ENCODE measurements at regions not wholly inside any gene's neighbourhood (a gene's known extent, or its start where the extent isn't known, plus 50 kb on each side); places are given as distances from the start of the nearest gene placed in this dataset.

- ATAC-seq: no peak
- Mint-ChIP-seq H3K4me3 (no peak overlapping the region), H3K4me1 (no peaks in the 10 kb centered on the region), H3K27ac (no peak overlapping the region), H3K27me3 (no peaks in the 10 kb centered on the region), H3K36me3 (no peaks in the 10 kb centered on the region), H3K9me3 (no peaks in the 10 kb centered on the region)
Measured at GRCh38 chr5:68729678-68730077, 364.1 kb upstream of the SLC30A5 start.

- no peaks in the 10 kb centered on the region for H3K9me3 Mint-ChIP-seq
- peaks cover 2% of the 10 kb centered on the region for H3K27me3 Mint-ChIP-seq
- H3K4me1 Mint-ChIP-seq: no peaks in the 10 kb centered on the region
- no peaks in the 10 kb centered on the region for H3K36me3 Mint-ChIP-seq
- ATAC-seq: no peak
- H3K27ac Mint-ChIP-seq: no peak overlapping the region
- no peak overlapping the region for H3K4me3 Mint-ChIP-seq
Measured at GRCh38 chr5:68730220-68730978, 363.4 kb upstream of the SLC30A5 start.

- Mint-ChIP-seq H3K36me3 (no peaks in the 10 kb centered on the region), H3K4me3 (no peak overlapping the region), H3K27me3 (peaks cover 9% of the 10 kb centered on the region), H3K4me1 (no peaks in the 10 kb centered on the region), H3K9me3 (no peaks in the 10 kb centered on the region), H3K27ac (no peak overlapping the region)
- ATAC-seq: no peak
Measured at GRCh38 chr5:68730979-68731654, 362.7 kb upstream of the SLC30A5 start.

- Mint-ChIP-seq H3K4me1 (no peaks in the 10 kb centered on the region), H3K4me3 (no peak overlapping the region), H3K27ac (no peak overlapping the region), H3K27me3 (peaks cover 20% of the 10 kb centered on the region), H3K9me3 (no peaks in the 10 kb centered on the region), H3K36me3 (no peaks in the 10 kb centered on the region)
- ATAC-seq: no peak
Measured at GRCh38 chr5:68732251-68732650, 361.6 kb upstream of the SLC30A5 start.

GRCh38 chr5:68734781-68735180 lies 359.0 kb upstream of the SLC30A5 start:
- no peaks in the 10 kb centered on the region for H3K36me3 Mint-ChIP-seq
- H3K27ac Mint-ChIP-seq: no peak overlapping the region
- no peaks in the 10 kb centered on the region for H3K9me3 Mint-ChIP-seq
- H3K4me1 Mint-ChIP-seq: peaks cover 6% of the 10 kb centered on the region
- peaks cover 33% of the 10 kb centered on the region for H3K27me3 Mint-ChIP-seq
- no peak overlapping the region for H3K4me3 Mint-ChIP-seq
- no peak for ATAC-seq

- Mint-ChIP-seq H3K36me3 (no peaks in the 10 kb centered on the region), H3K27ac (no peak overlapping the region), H3K4me3 (no peak overlapping the region), H3K9me3 (peaks cover 4% of the 10 kb centered on the region), H3K4me1 (peaks cover 9% of the 10 kb centered on the region), H3K27me3 (peaks cover 50% of the 10 kb centered on the region)
- no peak for ATAC-seq
Measured at GRCh38 chr5:68738236-68738635, 355.6 kb upstream of the SLC30A5 start.

GRCh38 chr5:68738841-68739240 lies 355.0 kb upstream of the SLC30A5 start:
- Mint-ChIP-seq H3K4me1 (peaks cover 9% of the 10 kb centered on the region), H3K4me3 (no peak overlapping the region), H3K27me3 (peaks cover 50% of the 10 kb centered on the region), H3K9me3 (peaks cover 4% of the 10 kb centered on the region), H3K27ac (no peak overlapping the region), H3K36me3 (no peaks in the 10 kb centered on the region)
- no peak for ATAC-seq

- no peaks in the 10 kb centered on the region for H3K36me3 Mint-ChIP-seq
- peaks cover 50% of the 10 kb centered on the region for H3K27me3 Mint-ChIP-seq
- ATAC-seq: peak; percentile 61
- H3K27ac Mint-ChIP-seq: no peak overlapping the region
- peaks cover 9% of the 10 kb centered on the region for H3K4me1 Mint-ChIP-seq
- H3K4me3 Mint-ChIP-seq: no peak overlapping the region
- H3K9me3 Mint-ChIP-seq: peaks cover 4% of the 10 kb centered on the region
Measured at GRCh38 chr5:68739752-68740151, 354.1 kb upstream of the SLC30A5 start.

GRCh38 chr5:68740226-68740910 lies 353.4 kb upstream of the SLC30A5 start:
- peaks cover 48% of the 10 kb centered on the region for H3K27me3 Mint-ChIP-seq
- H3K36me3 Mint-ChIP-seq: no peaks in the 10 kb centered on the region
- H3K4me1 Mint-ChIP-seq: peaks cover 9% of the 10 kb centered on the region
- H3K9me3 Mint-ChIP-seq: peaks cover 4% of the 10 kb centered on the region
- H3K27ac Mint-ChIP-seq: no peak overlapping the region
- ATAC-seq: peak; percentile 67
- H3K4me3 Mint-ChIP-seq: no peak overlapping the region

- Mint-ChIP-seq H3K9me3 (peaks cover 4% of the 10 kb centered on the region), H3K36me3 (no peaks in the 10 kb centered on the region), H3K27ac (no peak overlapping the region), H3K4me3 (no peak overlapping the region), H3K4me1 (peaks cover 9% of the 10 kb centered on the region), H3K27me3 (peaks cover 17% of the 10 kb centered on the region)
- ATAC-seq: no peak
Measured at GRCh38 chr5:68744206-68744605, 349.6 kb upstream of the SLC30A5 start.

- no peaks in the 10 kb centered on the region for H3K36me3 Mint-ChIP-seq
- no peaks in the 10 kb centered on the region for H3K4me1 Mint-ChIP-seq
- ATAC-seq: no peak
- H3K4me3 Mint-ChIP-seq: no peak overlapping the region
- peaks cover 17% of the 10 kb centered on the region for H3K27me3 Mint-ChIP-seq
- H3K27ac Mint-ChIP-seq: no peak overlapping the region
- H3K9me3 Mint-ChIP-seq: peaks cover 4% of the 10 kb centered on the region
Measured at GRCh38 chr5:68745448-68745847, 348.4 kb upstream of the SLC30A5 start.

GRCh38 chr5:68746220-68746619 lies 347.6 kb upstream of the SLC30A5 start:
- Mint-ChIP-seq H3K36me3 (no peaks in the 10 kb centered on the region), H3K4me3 (no peak overlapping the region), H3K4me1 (no peaks in the 10 kb centered on the region), H3K27ac (no peak overlapping the region), H3K9me3 (peaks cover 4% of the 10 kb centered on the region), H3K27me3 (peaks cover 17% of the 10 kb centered on the region)
- ATAC-seq: no peak

- Mint-ChIP-seq H3K9me3 (peaks cover 4% of the 10 kb centered on the region), H3K4me1 (no peaks in the 10 kb centered on the region), H3K27ac (no peak overlapping the region), H3K4me3 (no peak overlapping the region), H3K27me3 (peaks cover 12% of the 10 kb centered on the region), H3K36me3 (no peaks in the 10 kb centered on the region)
- ATAC-seq: no peak
Measured at GRCh38 chr5:68746643-68747420, 347.0 kb upstream of the SLC30A5 start.

- Mint-ChIP-seq H3K36me3 (no peaks in the 10 kb centered on the region), H3K27ac (no peak overlapping the region), H3K27me3 (peaks cover 5% of the 10 kb centered on the region), H3K4me1 (no peaks in the 10 kb centered on the region), H3K9me3 (no peaks in the 10 kb centered on the region), H3K4me3 (no peak overlapping the region)
- no peak for ATAC-seq
Measured at GRCh38 chr5:68747521-68747920, 346.3 kb upstream of the SLC30A5 start.

- Mint-ChIP-seq H3K27me3 (no peaks in the 10 kb centered on the region), H3K36me3 (no peaks in the 10 kb centered on the region), H3K4me3 (no peak overlapping the region), H3K9me3 (no peaks in the 10 kb centered on the region), H3K27ac (no peak overlapping the region), H3K4me1 (no peaks in the 10 kb centered on the region)
- ATAC-seq: no peak
Measured at GRCh38 chr5:68748101-68748500, 345.7 kb upstream of the SLC30A5 start.

Measured in stimulated activated memory B cell treated with anti-CD40 and anti-IgM and Interleukin-4, amounts not matched to agents 10 μg/mL and 1 μg/mL and 100 μg/mL, for 72 hours (primary cell).